Nephron (organoid): ENCODE measurements at regions not wholly inside any gene's neighbourhood (a gene's known extent, or its start where the extent isn't known, plus 50 kb on each side); places are given as distances from the start of the nearest gene placed in this dataset.

Source experiments
- H3K27ac Mint-ChIP-seq, 3 experiments: 2 replicates each; pipeline ENCODE4 v1.8.0; 2020; ENCODE audit warnings: mixed read lengths in 3 of 3, mild to moderate bottlenecking in 2 of 3, moderate library complexity in 1 of 3
- H3K27me3 Mint-ChIP-seq: 2 replicates; pipeline ENCODE4 v1.8.0; 2021; ENCODE audit warnings: low read depth, mild to moderate bottlenecking, moderate library complexity, mixed read lengths
- H3K36me3 Mint-ChIP-seq: 2 replicates; pipeline ENCODE4 v1.8.0; 2020; ENCODE audit warnings: low read depth, mixed read lengths
- H3K4me1 Mint-ChIP-seq: 2 replicates; pipeline ENCODE4 v1.8.0; 2020; ENCODE audit warnings: mixed read lengths
- H3K4me3 Mint-ChIP-seq, 3 experiments: 2 replicates each; pipeline ENCODE4 v1.8.0; 2020; ENCODE audit warnings: mild to moderate bottlenecking in 3 of 3, mixed read lengths in 3 of 3, moderate library complexity in 2 of 3
- H3K9me3 Mint-ChIP-seq: 2 replicates; pipeline ENCODE4 v1.8.0; 2020; ENCODE audit warnings: mixed read lengths
- CTCF ChIP-seq, 3 experiments: fragments of 200-600 bp; sonication (generic); IDR thresholded peaks; one replicate each; pipeline ENCODE4 v1.5.0; 2021; ENCODE audit warnings: antibody characterized with exemption in 3 of 3; ENCODE audit not compliant: unreplicated experiment in 3 of 3

GRCh38 chr4:12459126-12459525 lies 1025.0 kb downstream of the RAB28 start:
- Mint-ChIP-seq H3K4me1 (no peaks in the 10 kb centered on the region), H3K4me3 (no peak overlapping the region)
- no peak for TF ChIP-seq CTCF (IDR thresholded peaks at IDR 0.05; ENCODE audit: unreplicated experiment in 3 of 3)

GRCh38 chr4:12458621-12459020 lies 1025.5 kb downstream of the RAB28 start:
- H3K27ac Mint-ChIP-seq: no peak overlapping the region
- no peak for TF ChIP-seq CTCF (IDR thresholded peaks at IDR 0.05; ENCODE audit: unreplicated experiment in 3 of 3)
- no peaks in the 10 kb centered on the region for H3K27me3 Mint-ChIP-seq

More at GRCh38 chr4:12459126-12459525, 1025.0 kb downstream of the RAB28 start:
- Mint-ChIP-seq H3K27me3 (no peaks in the 10 kb centered on the region), H3K27ac (no peak overlapping the region), H3K9me3 (peaks cover 23% of the 10 kb centered on the region), H3K36me3 (no peaks in the 10 kb centered on the region)

GRCh38 chr4:12452291-12452690 lies 1023.6 kb upstream of the HS3ST1 start:
- Mint-ChIP-seq H3K4me1 (peaks cover 14% of the 10 kb centered on the region), H3K36me3 (no peaks in the 10 kb centered on the region), H3K27ac (no peak overlapping the region), H3K4me3 (no peak overlapping the region), H3K27me3 (peaks cover 6% of the 10 kb centered on the region), H3K9me3 (peaks cover 14% of the 10 kb centered on the region)
- no peak for TF ChIP-seq CTCF (IDR thresholded peaks at IDR 0.05; ENCODE audit: unreplicated experiment in 3 of 3)

More at GRCh38 chr4:12458621-12459020, 1025.5 kb downstream of the RAB28 start:
- Mint-ChIP-seq H3K9me3 (peaks cover 19% of the 10 kb centered on the region), H3K36me3 (no peaks in the 10 kb centered on the region), H3K4me1 (no peaks in the 10 kb centered on the region), H3K4me3 (no peak overlapping the region)

- peak overlapping the region; percentile 58 to 91 (median 81) for H3K27ac Mint-ChIP-seq
- H3K4me1 Mint-ChIP-seq: peaks cover 34% of the 10 kb centered on the region
- peaks cover 6% of the 10 kb centered on the region for H3K27me3 Mint-ChIP-seq
- no peaks in the 10 kb centered on the region for H3K36me3 Mint-ChIP-seq
- TF ChIP-seq CTCF (IDR thresholded peaks at IDR 0.05; ENCODE audit: unreplicated experiment in 3 of 3): no peak
- H3K4me3 Mint-ChIP-seq: no peak overlapping the region
- H3K9me3 Mint-ChIP-seq: peaks cover 14% of the 10 kb centered on the region
These were observed 1018.8 kb upstream of the HS3ST1 start for GRCh38 chr4:12447451-12447850.

- TF ChIP-seq CTCF (IDR thresholded peaks at IDR 0.05; ENCODE audit: unreplicated experiment in 3 of 3): no peak
- H3K4me1 Mint-ChIP-seq: peaks cover 34% of the 10 kb centered on the region
- H3K9me3 Mint-ChIP-seq: peaks cover 14% of the 10 kb centered on the region
- H3K27ac Mint-ChIP-seq: peak overlapping the region; percentile 58 to 91 (median 81)
- no peaks in the 10 kb centered on the region for H3K36me3 Mint-ChIP-seq
- peak overlapping the region in 1 of 3 experiments; percentile 4 for H3K4me3 Mint-ChIP-seq
- H3K27me3 Mint-ChIP-seq: peaks cover 6% of the 10 kb centered on the region
These were observed 1018.0 kb upstream of the HS3ST1 start for GRCh38 chr4:12446657-12447185.

- TF ChIP-seq CTCF (IDR thresholded peaks at IDR 0.05; ENCODE audit: unreplicated experiment in 3 of 3): no peak
These were observed 1017.6 kb upstream of the HS3ST1 start for GRCh38 chr4:12446256-12446655.

More at GRCh38 chr4:12446256-12446655, 1017.6 kb upstream of the HS3ST1 start:
- H3K27me3 Mint-ChIP-seq: peaks cover 6% of the 10 kb centered on the region
- peak overlapping the region in 1 of 3 experiments; percentile 4 for H3K4me3 Mint-ChIP-seq
- H3K27ac Mint-ChIP-seq: peak overlapping the region; percentile 58 to 91 (median 81)
- H3K9me3 Mint-ChIP-seq: peaks cover 11% of the 10 kb centered on the region
- H3K4me1 Mint-ChIP-seq: peaks cover 34% of the 10 kb centered on the region
- no peaks in the 10 kb centered on the region for H3K36me3 Mint-ChIP-seq
